HT-29 (cell line): ENCODE measurements at regions not wholly inside any gene's neighbourhood (a gene's known extent, or its start where the extent isn't known, plus 50 kb on each side); places are given as distances from the start of the nearest gene placed in this dataset.
"Not testable (repeated sequence)": the region's sequence is repeated elsewhere in the genome, so short reads cannot be mapped to it uniquely, and the experiment has no call there.

Source experiments
- DNase-seq: peaks from one replicate; pipeline ENCODE4 v3.0.0-alpha.2; 2015; ENCODE audit warnings: low spot score

- DNase-seq = no peak
Measured at GRCh38 chr1:112855152-112855828, 100.7 kb downstream of the SLC16A1 start.

DNA sequence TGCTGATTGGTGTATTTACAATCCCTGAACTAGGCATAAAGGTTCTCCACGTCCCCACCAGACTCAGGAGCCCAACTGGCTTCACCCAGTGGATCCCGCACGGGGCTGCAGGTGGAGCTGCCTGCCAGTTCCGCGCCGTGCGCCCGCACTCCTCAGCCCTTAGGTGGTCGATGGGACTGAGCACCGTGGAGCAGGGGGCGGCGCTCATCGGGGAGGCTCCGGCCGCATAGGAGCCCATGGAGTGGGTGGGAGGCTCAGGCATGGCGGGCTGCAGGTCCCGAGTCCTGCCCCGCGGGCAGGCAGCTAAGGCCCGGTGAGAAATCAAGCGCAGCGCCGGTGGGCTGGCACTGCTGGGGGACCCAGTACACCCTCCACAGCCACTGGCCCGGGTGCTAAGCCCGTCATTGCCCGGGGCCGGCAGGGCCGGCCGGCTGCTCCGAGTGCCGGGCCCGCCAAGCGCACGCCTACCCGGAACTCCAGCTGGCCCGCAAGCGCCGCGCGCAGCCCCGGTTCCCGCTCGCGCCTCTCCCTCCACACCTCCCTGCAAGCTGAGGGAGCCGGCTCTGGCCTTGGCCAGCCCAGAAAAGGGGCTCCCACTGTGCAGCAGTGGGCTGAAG lies 101.5 kb downstream of the SLC16A1 start:
- not testable (repeated sequence) for DNase-seq

GRCh38 chr1:112853915-112854314 lies 102.1 kb downstream of the SLC16A1 start:
- DNase-seq = not testable (repeated sequence)

- DNase-seq = no peak
Measured at GRCh38 chr1:112852934-112853333, 103.1 kb downstream of the SLC16A1 start.

DNA sequence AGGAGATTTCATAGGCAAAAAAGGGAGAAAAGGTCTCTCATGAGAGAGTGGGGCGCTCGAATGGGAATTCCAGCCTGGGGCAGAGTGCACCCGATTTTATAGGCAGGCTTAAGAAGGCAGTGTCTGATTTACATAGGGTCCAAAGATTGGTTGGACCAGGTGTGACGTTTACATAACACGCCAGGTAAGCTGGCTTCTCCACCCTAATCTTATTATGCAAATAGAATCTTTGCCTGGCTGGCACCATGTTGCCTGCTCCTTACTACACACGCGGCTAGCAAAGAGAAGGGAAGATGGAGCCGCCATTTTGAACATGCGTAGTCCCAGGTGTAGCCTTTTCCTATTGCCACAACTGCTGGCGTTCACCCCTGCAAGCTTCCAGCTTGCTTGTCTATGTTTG lies 103.7 kb downstream of the SLC16A1 start:
- peak; percentile 26 for DNase-seq

GRCh38 chr1:112850034-112850757 lies 105.8 kb downstream of the SLC16A1 start:
- peak; percentile 23 for DNase-seq

DNA sequence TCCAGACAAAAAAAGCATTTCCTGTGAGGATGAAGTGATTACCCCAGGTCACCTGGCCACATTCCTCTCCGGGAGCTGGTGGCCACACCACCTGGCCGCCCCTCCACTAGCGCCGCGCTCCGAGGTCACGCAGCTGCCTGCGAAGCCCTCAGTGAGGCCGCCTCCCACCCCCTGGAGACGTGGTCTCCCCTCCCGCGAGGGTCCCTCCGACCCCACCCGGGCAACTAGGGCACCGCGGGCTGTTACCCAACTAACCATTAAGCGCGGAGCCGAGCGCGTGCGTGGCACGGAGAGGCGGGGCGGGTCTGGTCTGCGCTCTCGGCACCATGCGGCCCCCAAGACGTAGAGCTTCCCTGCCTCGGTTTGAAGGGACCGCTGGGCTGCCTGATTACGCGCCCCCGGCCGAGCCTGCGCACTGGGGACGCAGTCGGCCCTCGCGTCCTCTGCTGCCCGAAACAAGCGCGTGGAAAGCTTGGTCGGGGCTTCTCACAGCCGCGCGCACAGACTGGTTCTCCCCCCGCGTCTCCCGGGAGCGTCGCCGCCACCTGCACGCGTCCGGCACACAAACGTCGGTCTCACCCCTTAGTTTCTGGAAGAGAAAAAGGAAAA lies 106.5 kb downstream of the SLC16A1 start:
- DNase-seq = peak; percentile 42

DNA sequence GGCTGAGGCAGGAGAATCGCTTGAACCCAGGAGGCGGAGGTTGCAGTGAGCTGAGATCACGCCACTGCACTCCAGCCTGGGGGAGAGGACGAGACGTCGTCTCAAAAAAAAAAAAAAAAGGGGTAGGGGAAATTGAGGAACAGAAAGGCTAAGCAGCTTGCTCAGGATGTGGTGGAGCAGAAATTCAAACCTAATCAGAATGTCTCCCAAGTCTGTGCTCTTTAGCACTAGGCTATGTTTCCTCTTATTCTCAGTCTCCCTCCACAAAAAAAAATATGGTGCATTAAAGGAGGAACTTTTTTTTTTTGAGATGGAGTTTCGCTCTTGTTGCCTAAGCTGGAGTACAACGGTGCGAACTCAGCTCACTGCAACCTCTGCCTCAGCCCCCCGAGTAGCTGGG lies 114.2 kb downstream of the SLC16A1 start:
- DNase-seq = no peak

GRCh38 chr1:112840631-112841624 lies 115.1 kb downstream of the SLC16A1 start:
- no peak for DNase-seq

GRCh38 chr1:112836642-112837041 lies 119.4 kb downstream of the SLC16A1 start:
- no peak for DNase-seq

GRCh38 chr1:112833806-112834205 lies 118.7 kb upstream of the PPM1J start:
- DNase-seq = no peak

- not testable (repeated sequence) for DNase-seq
Measured at GRCh38 chr1:112832259-112832658, 117.1 kb upstream of the PPM1J start.

DNA sequence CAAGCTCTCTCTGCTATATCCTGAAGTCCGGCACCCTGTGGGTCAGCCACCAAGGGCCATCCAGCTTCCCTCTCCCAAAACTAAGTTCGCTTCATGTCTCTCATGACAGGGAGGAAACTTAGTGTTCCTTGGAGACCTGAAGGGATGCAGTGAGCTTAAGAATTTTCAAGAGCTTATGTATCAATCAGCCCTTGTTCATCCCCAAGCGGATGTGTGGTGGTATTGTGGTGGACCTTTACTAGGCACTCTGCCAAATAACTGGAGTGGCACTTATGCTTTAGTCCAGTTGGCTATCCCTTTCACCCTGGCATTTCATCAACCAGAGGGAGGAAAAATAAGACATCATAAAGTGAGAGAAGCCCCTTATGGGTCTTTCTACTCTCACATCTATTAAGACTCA lies 114.6 kb upstream of the PPM1J start:
- DNase-seq = not testable (repeated sequence)

DNA sequence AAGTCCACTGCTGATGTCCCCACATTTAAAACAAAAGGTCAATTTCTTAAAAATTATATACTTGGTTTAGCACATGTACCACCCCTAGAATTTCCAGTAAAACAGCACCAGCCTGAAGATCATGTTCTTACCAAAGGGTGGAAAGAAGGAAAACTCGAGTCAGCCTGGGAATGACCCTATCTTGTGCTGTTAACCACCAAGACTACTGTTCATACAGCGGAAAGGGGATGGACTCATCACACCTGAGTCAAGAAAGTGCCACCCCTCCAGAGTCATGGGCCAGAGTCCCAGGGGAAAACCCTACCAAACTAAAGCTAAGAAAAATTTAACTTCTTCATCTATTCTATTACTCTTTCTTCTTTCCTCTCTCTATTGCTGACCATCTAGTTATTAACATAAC lies 113.6 kb upstream of the PPM1J start:
- DNase-seq = no peak

DNA sequence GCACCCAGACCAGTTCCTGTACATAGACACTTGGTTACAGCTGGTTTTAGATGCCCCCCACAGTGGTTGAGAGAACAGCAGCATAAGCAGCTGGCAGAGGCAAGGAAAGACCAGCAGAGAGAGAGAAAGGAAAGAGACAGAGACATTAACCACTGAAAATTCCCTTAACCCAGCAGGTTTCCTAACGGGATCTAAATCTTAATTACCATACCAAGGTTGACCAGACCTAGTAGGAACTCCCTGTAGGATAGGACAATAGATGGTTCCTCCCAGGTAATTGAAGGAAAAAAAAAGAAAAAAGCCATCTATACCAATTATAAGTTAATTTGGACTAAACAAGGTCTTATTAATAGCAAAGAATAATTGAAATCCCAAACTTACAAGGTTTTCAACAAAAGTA lies 112.3 kb upstream of the PPM1J start:
- not testable (repeated sequence) for DNase-seq

DNA sequence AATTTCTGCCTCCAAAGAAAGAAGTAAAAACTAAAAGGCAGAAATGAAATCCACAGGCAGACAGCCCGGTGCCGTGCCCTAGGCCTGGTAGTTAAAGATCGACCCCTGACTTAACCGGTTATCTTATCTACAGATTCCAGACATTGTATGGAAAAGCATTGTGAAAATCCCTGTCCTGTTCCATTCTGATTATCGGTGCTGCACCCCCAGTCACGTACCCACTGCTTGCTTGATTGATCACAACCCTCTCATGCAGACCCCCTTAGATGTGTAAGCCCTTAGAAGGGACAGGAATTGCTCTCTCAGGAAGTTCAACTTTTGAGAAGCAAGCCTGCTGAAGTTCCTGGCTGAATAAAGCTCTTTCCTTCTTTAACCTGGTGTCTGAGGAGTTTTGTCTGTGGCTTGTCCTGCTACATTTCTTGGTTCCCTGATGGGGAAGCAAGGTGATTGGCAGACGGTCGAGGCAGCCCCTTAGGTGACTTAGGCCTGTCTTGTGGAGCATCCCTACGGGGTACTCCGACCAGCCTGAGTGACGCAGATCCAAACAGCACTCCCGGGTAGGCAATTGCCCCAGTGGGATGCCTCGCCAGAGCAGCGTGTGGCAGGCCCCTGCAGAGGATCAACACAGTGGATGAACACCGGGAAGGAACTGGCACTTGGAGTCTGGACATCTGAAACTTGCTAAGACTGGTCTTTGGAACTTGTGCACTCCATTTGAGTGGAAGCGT lies 111.2 kb upstream of the PPM1J start:
- no peak for DNase-seq

GRCh38 chr1:112825563-112826216 lies 110.6 kb upstream of the PPM1J start:
- DNase-seq = not testable (repeated sequence)

- not testable (repeated sequence) for DNase-seq
Measured at GRCh38 chr1:112825075-112825474, 109.9 kb upstream of the PPM1J start.

- DNase-seq = not testable (repeated sequence)
Measured at GRCh38 chr1:112821307-112822063, 106.4 kb upstream of the PPM1J start.
